Neural cell (in vitro differentiated cells): ENCODE measurements at regions not wholly inside any gene's neighbourhood (a gene's known extent, or its start where the extent isn't known, plus 50 kb on each side); places are given as distances from the start of the nearest gene placed in this dataset.

Experiments used
- CTCF ChIP-seq: fragments of 450-650 bp; IDR thresholded peaks from 2 replicates; pipeline ENCODE4 v1.5.1; 2014; ENCODE audit warnings: antibody characterized with exemption, mild to moderate bottlenecking, moderate library complexity; ENCODE audit not compliant: poor library complexity, severe bottlenecking
- EZH2 ChIP-seq: fragments of 200-600, 300-800 bp; shearing (Covaris generic), sonication (generic); IDR thresholded peaks from 2 replicates; pipeline ENCODE4 v1.6.1; 2014; ENCODE audit warnings: antibody characterized with exemption, low read length, borderline replicate concordance, mild to moderate bottlenecking; ENCODE audit not compliant: insufficient read depth, poor library complexity, severe bottlenecking
- MXI1 ChIP-seq: fragments of 450-650 bp; conservative IDR thresholded peaks from 2 replicates; pipeline ENCODE4 v1.6.1; 2014; ENCODE audit warnings: antibody characterized with exemption, mild to moderate bottlenecking; ENCODE audit not compliant: poor library complexity, severe bottlenecking
- POLR2AphosphoS5 ChIP-seq: IDR thresholded peaks from 2 replicates; pipeline ENCODE4 v1.6.1; 2012
- RAD21 ChIP-seq: fragments of 450-650 bp; conservative IDR thresholded peaks from 2 replicates; pipeline ENCODE4 v1.6.1; 2014; ENCODE audit warnings: antibody characterized with exemption, mild to moderate bottlenecking, moderate library complexity
- REST ChIP-seq: IDR thresholded peaks from 2 replicates; pipeline ENCODE4 v1.6.1; 2012; ENCODE audit warnings: borderline replicate concordance

DNA sequence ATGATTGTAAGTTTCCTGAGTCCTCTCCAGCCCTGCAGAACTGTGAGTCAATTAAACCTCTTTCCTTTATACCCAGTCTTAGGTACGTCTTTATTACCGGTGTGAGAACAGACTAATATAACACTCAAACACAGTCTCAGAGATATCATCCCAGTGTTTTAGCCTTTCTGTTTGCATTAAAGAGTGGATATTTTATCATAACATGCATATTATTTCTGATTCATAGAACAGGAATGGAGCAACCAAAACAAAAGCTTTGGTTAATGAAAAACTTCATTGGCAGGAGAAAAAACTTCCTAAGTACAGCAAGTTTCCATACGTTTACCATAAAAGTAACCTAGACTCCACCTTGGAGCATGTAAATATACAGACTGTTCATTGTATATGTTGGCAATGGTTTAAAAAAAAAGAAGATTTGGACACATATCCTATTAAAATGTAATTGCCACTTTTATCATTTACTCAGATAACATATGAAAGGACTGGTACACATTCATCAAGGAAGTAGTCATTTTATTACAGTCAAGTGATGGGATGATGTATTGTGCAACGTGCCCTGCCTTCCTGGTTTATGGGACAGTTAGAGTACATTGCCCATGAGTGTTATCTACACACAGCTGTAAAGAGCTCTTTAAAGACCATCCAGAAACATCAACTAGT lies 144.8 kb downstream of the ETS2 start:
- TF ChIP-seq POLR2AphosphoS5 (no peak), CTCF (no peak), REST (no peak), RAD21 (no peak), EZH2 (no peak), MXI1 (no peak)
